ENCODE measurements at regions not wholly inside any gene's neighbourhood (a gene's known extent, or its start where the extent isn't known, plus 50 kb on each side); places are given as distances from the start of the nearest gene placed in this dataset.
"Not testable (repeated sequence)": the region's sequence is repeated elsewhere in the genome, so short reads cannot be mapped to it uniquely, and the experiment has no call there.

GRCh38 chr16:29230006-29230668, 176.4 kb downstream of the NPIPB11 start:
- not testable (repeated sequence) for H3K27me3 Mint-ChIP-seq; ATAC-seq; H3K36me3 Mint-ChIP-seq (ENCODE audit: low read depth); H3K9me3 Mint-ChIP-seq; H3K27ac Mint-ChIP-seq; H3K4me1 Mint-ChIP-seq; DNase-seq; H3K4me3 Mint-ChIP-seq

GRCh38 chr16:29229616-29230005, 176.9 kb downstream of the NPIPB11 start:
- not testable (repeated sequence) for H3K36me3 Mint-ChIP-seq (ENCODE audit: low read depth); H3K4me3 Mint-ChIP-seq; H3K9me3 Mint-ChIP-seq; DNase-seq; H3K27ac Mint-ChIP-seq; H3K27me3 Mint-ChIP-seq; H3K4me1 Mint-ChIP-seq; ATAC-seq

GRCh38 chr16:29228664-29229611, 177.6 kb downstream of the NPIPB11 start:
- not testable (repeated sequence) for H3K36me3 Mint-ChIP-seq (ENCODE audit: low read depth); H3K27ac Mint-ChIP-seq; H3K4me3 Mint-ChIP-seq; ATAC-seq; H3K27me3 Mint-ChIP-seq; H3K4me1 Mint-ChIP-seq; DNase-seq; H3K9me3 Mint-ChIP-seq

GRCh38 chr16:29227751-29228663, 178.5 kb downstream of the NPIPB11 start:
- H3K9me3 Mint-ChIP-seq; H3K27ac Mint-ChIP-seq; H3K27me3 Mint-ChIP-seq; H3K36me3 Mint-ChIP-seq (ENCODE audit: low read depth); H3K4me3 Mint-ChIP-seq: not testable (repeated sequence)
- ATAC-seq (peak; percentile 91), DNase-seq (peak; percentile 33)
- H3K4me1 Mint-ChIP-seq = peaks cover 14% of the 10 kb centered on the region

- peaks cover 2% of the 10 kb centered on the region for H3K36me3 Mint-ChIP-seq (ENCODE audit: low read depth)
- H3K4me3 Mint-ChIP-seq = no peak overlapping the region
- ATAC-seq (no peak), DNase-seq (no peak)
- H3K9me3 Mint-ChIP-seq = peaks cover 7% of the 10 kb centered on the region
- peak overlapping the region; percentile 35 for H3K27ac Mint-ChIP-seq
- H3K27me3 Mint-ChIP-seq = no peaks in the 10 kb centered on the region
- peaks cover 14% of the 10 kb centered on the region for H3K4me1 Mint-ChIP-seq
These were observed 179.7 kb downstream of the NPIPB11 start for GRCh38 chr16:29226782-29227181.

GRCh38 chr16:29224675-29225074, 181.8 kb downstream of the NPIPB11 start:
- H3K4me1 Mint-ChIP-seq = peaks cover 14% of the 10 kb centered on the region
- not testable (repeated sequence) for H3K27me3 Mint-ChIP-seq; H3K27ac Mint-ChIP-seq; H3K4me3 Mint-ChIP-seq; H3K36me3 Mint-ChIP-seq (ENCODE audit: low read depth); H3K9me3 Mint-ChIP-seq; DNase-seq; ATAC-seq

GRCh38 chr16:29222615-29223014, 183.9 kb downstream of the NPIPB11 start:
- not testable (repeated sequence) for ATAC-seq, H3K4me3 Mint-ChIP-seq, H3K27me3 Mint-ChIP-seq, H3K27ac Mint-ChIP-seq, DNase-seq
- Mint-ChIP-seq H3K36me3 (ENCODE audit: low read depth) (peaks cover 17% of the 10 kb centered on the region), H3K4me1 (peaks cover 12% of the 10 kb centered on the region), H3K9me3 (peaks cover 15% of the 10 kb centered on the region)

- peaks cover 15% of the 10 kb centered on the region for H3K9me3 Mint-ChIP-seq
- not testable (repeated sequence) for ATAC-seq, H3K27me3 Mint-ChIP-seq, H3K27ac Mint-ChIP-seq, DNase-seq, H3K4me3 Mint-ChIP-seq
- H3K36me3 Mint-ChIP-seq (ENCODE audit: low read depth) = peaks cover 17% of the 10 kb centered on the region
- peaks cover 12% of the 10 kb centered on the region for H3K4me1 Mint-ChIP-seq
These were observed 184.5 kb downstream of the NPIPB11 start for GRCh38 chr16:29222008-29222407.

GRCh38 chr16:29221281-29221955, 185.1 kb downstream of the NPIPB11 start:
- not testable (repeated sequence) for H3K27me3 Mint-ChIP-seq, H3K27ac Mint-ChIP-seq, ATAC-seq, DNase-seq, H3K4me3 Mint-ChIP-seq
- Mint-ChIP-seq H3K4me1 (peaks cover 11% of the 10 kb centered on the region), H3K9me3 (peaks cover 11% of the 10 kb centered on the region), H3K36me3 (ENCODE audit: low read depth) (peaks cover 14% of the 10 kb centered on the region)

- peaks cover 11% of the 10 kb centered on the region for H3K4me1 Mint-ChIP-seq
- H3K27ac Mint-ChIP-seq, ATAC-seq, H3K27me3 Mint-ChIP-seq, H3K4me3 Mint-ChIP-seq, DNase-seq, H3K9me3 Mint-ChIP-seq: not testable (repeated sequence)
- peaks cover 14% of the 10 kb centered on the region for H3K36me3 Mint-ChIP-seq (ENCODE audit: low read depth)
These were observed 185.8 kb downstream of the NPIPB11 start for GRCh38 chr16:29220647-29221191.

- H3K9me3 Mint-ChIP-seq, H3K27me3 Mint-ChIP-seq, H3K27ac Mint-ChIP-seq, ATAC-seq, H3K4me3 Mint-ChIP-seq, DNase-seq: not testable (repeated sequence)
- peaks cover 11% of the 10 kb centered on the region for H3K4me1 Mint-ChIP-seq
- H3K36me3 Mint-ChIP-seq (ENCODE audit: low read depth) = peaks cover 14% of the 10 kb centered on the region
These were observed 186.4 kb downstream of the NPIPB11 start for GRCh38 chr16:29219966-29220646.

GRCh38 chr16:29219562-29219961, 186.9 kb downstream of the NPIPB11 start:
- H3K4me1 Mint-ChIP-seq = peaks cover 11% of the 10 kb centered on the region
- H3K27ac Mint-ChIP-seq, DNase-seq, H3K9me3 Mint-ChIP-seq, H3K27me3 Mint-ChIP-seq, ATAC-seq, H3K4me3 Mint-ChIP-seq: not testable (repeated sequence)
- peaks cover 14% of the 10 kb centered on the region for H3K36me3 Mint-ChIP-seq (ENCODE audit: low read depth)

- H3K27me3 Mint-ChIP-seq, H3K9me3 Mint-ChIP-seq, DNase-seq, ATAC-seq, H3K27ac Mint-ChIP-seq, H3K4me1 Mint-ChIP-seq, H3K4me3 Mint-ChIP-seq: not testable (repeated sequence)
- peaks cover 14% of the 10 kb centered on the region for H3K36me3 Mint-ChIP-seq (ENCODE audit: low read depth)
These were observed 187.9 kb downstream of the NPIPB11 start for GRCh38 chr16:29218649-29219048.
